GM23338 (cell line): ENCODE measurements at regions not wholly inside any gene's neighbourhood (a gene's known extent, or its start where the extent isn't known, plus 50 kb on each side); places are given as distances from the start of the nearest gene placed in this dataset.

ENCODE experiments used
- CTCF ChIP-seq, 2 experiments: fragments of 200-600 bp in 1 of 2; sonication (generic) in 1 of 2; conservative IDR thresholded peaks; 2 replicates each; pipeline versions ENCODE4 v1.5.1 to v1.6.1; 2016 to 2017; ENCODE audit warnings: antibody characterized with exemption in 2 of 2, low read depth in 2 of 2, mild to moderate bottlenecking in 2 of 2, moderate library complexity in 1 of 2
- ETS1 ChIP-seq: IDR thresholded peaks from 2 replicates; pipeline ENCODE4 v1.6.1; 2016; ENCODE audit warnings: antibody characterized with exemption
- EZH2 ChIP-seq: fragments of 200-600 bp; sonication (generic); IDR thresholded peaks from one replicate; pipeline ENCODE4 v1.8.0; 2017; ENCODE audit warnings: antibody characterized with exemption, mild to moderate bottlenecking, low read depth; ENCODE audit not compliant: unreplicated experiment
- EZH2phosphoT487 ChIP-seq: fragments of 200-600 bp; sonication (generic); IDR thresholded peaks from one replicate; pipeline ENCODE4 v1.8.1; 2018; ENCODE audit warnings: antibody characterized with exemption; ENCODE audit not compliant: unreplicated experiment
- NANOG ChIP-seq: IDR thresholded peaks from 2 replicates; pipeline ENCODE4 v1.6.1; 2016; ENCODE audit warnings: antibody characterized with exemption, borderline replicate concordance
- POLR2AphosphoS5 ChIP-seq: IDR thresholded peaks from 2 replicates; pipeline ENCODE4 v1.6.1; 2016; ENCODE audit warnings: antibody characterized with exemption, low read depth
- REST ChIP-seq: IDR thresholded peaks from one replicate; pipeline ENCODE4 v1.6.1; 2018; ENCODE audit warnings: antibody characterized with exemption; ENCODE audit not compliant: unreplicated experiment
- ZNF114 ChIP-seq: fragments of 250-450 bp; sonication (Bioruptor Pico); IDR thresholded peaks from 2 replicates; pipeline ENCODE4 v1.5.0; 2020; ENCODE audit warnings: mild to moderate bottlenecking, moderate library complexity

GRCh38 chr1:82542141-82542540 lies 741.4 kb downstream of the ADGRL2 start:
- TF ChIP-seq CTCF (conservative IDR thresholded peaks at IDR 0.05; ENCODE audit: low read depth in 2 of 2) (no peak), EZH2 (no peak), EZH2phosphoT487 (no peak), POLR2AphosphoS5 (no peak), ZNF114 (CRISPR knock-in tag) (no peak), NANOG (no peak), ETS1 (no peak), REST (no peak)
